ENCODE measurements at regions not wholly inside any gene's neighbourhood (a gene's known extent, or its start where the extent isn't known, plus 50 kb on each side); places are given as distances from the start of the nearest gene placed in this dataset.

- TF ChIP-seq POLR2AphosphoS5 (IDR thresholded peaks at IDR 0.05; ENCODE audit: borderline replicate concordance, low read depth, low read length) (no peak), EZH2 (IDR thresholded peaks at IDR 0.05) (no peak), FOXP2 (optimal IDR thresholded peaks at IDR 0.05; ENCODE audit: control extremely low read depth, extremely low read length, insufficient read depth) (no peak)
These were observed 77.4 kb upstream of the ANXA1 start for GRCh38 chr9:73074176-73074708.
